22Rv1 (cell line): ENCODE measurements at regions not wholly inside any gene's neighbourhood (a gene's known extent, or its start where the extent isn't known, plus 50 kb on each side); places are given as distances from the start of the nearest gene placed in this dataset.

Experiments used
- ZFX ChIP-seq: fragments of 450-650 bp; IDR thresholded peaks from 2 replicates; pipeline ENCODE4 v1.6.1; 2017; ENCODE audit warnings: antibody characterized with exemption, borderline replicate concordance
- TF ChIP-seq, protein P1 (sequence below): fragments of 450-650 bp; IDR thresholded peaks from 2 replicates; pipeline ENCODE4 v1.5.1; 2017; ENCODE audit warnings: mild to moderate bottlenecking

GRCh38 chr7:114766041-114766356 is 155.9 kb upstream of the MDFIC start:
- TF ChIP-seq, protein P1, sequence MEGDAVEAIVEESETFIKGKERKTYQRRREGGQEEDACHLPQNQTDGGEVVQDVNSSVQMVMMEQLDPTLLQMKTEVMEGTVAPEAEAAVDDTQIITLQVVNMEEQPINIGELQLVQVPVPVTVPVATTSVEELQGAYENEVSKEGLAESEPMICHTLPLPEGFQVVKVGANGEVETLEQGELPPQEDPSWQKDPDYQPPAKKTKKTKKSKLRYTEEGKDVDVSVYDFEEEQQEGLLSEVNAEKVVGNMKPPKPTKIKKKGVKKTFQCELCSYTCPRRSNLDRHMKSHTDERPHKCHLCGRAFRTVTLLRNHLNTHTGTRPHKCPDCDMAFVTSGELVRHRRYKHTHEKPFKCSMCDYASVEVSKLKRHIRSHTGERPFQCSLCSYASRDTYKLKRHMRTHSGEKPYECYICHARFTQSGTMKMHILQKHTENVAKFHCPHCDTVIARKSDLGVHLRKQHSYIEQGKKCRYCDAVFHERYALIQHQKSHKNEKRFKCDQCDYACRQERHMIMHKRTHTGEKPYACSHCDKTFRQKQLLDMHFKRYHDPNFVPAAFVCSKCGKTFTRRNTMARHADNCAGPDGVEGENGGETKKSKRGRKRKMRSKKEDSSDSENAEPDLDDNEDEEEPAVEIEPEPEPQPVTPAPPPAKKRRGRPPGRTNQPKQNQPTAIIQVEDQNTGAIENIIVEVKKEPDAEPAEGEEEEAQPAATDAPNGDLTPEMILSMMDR, result no peak
- TF ChIP-seq ZFX, result no peak
